Activated naive CD4-positive, alpha-beta T cell treated with anti-CD3 and anti-CD28 coated beads, Interleukin-2, amount 10 ng/mL, durations not matched to agents 7 days and 5 days (primary cell): ENCODE measurements at regions not wholly inside any gene's neighbourhood (a gene's known extent, or its start where the extent isn't known, plus 50 kb on each side); places are given as distances from the start of the nearest gene placed in this dataset.
"Not testable (repeated sequence)": the region's sequence is repeated elsewhere in the genome, so short reads cannot be mapped to it uniquely, and the experiment has no call there.

ENCODE experiments used
- CTCF ChIA-PET: fragments of 350-600 bp; sonication (Branson Sonifier 250); formaldehyde crosslinking; loops from one replicate; lab custom pipeline; 2021; ENCODE audit warnings: antibody characterized with exemption; lab: Charles Lee
- DNase-seq: peaks from one replicate; pipeline ENCODE4 v3.0.0-alpha.2; 2020
- H3K27ac Mint-ChIP-seq: one replicate; pipeline ENCODE4 v1.8.0; 2021; ENCODE audit warnings: mild to moderate bottlenecking, moderate library complexity, mixed read lengths
- H3K27me3 Mint-ChIP-seq: one replicate; pipeline ENCODE4 v1.8.0; 2021; ENCODE audit warnings: mild to moderate bottlenecking, mixed read lengths
- H3K36me3 Mint-ChIP-seq: one replicate; pipeline ENCODE4 v1.8.0; 2021; ENCODE audit warnings: mixed read lengths
- H3K4me1 Mint-ChIP-seq: one replicate; pipeline ENCODE4 v1.8.0; 2021; ENCODE audit warnings: mixed read lengths
- H3K4me3 Mint-ChIP-seq: one replicate; pipeline ENCODE4 v1.8.0; 2021; ENCODE audit warnings: mild to moderate bottlenecking, moderate library complexity, mixed read lengths
- H3K9me3 Mint-ChIP-seq: one replicate; pipeline ENCODE4 v1.8.0; 2021; ENCODE audit warnings: mixed read lengths

GRCh38 chr4:20019310-20020015, 232.2 kb upstream of the SLIT2 start:
- no peaks in the 10 kb centered on the region for H3K36me3 Mint-ChIP-seq
- no peak overlapping the region for H3K27ac Mint-ChIP-seq
- peaks cover 2% of the 10 kb centered on the region for H3K9me3 Mint-ChIP-seq
- H3K4me1 Mint-ChIP-seq: no peaks in the 10 kb centered on the region
- CTCF ChIA-PET: no interaction called here
- no peak for DNase-seq
- H3K4me3 Mint-ChIP-seq: no peak overlapping the region
- no peaks in the 10 kb centered on the region for H3K27me3 Mint-ChIP-seq

- Mint-ChIP-seq H3K27me3 (no peaks in the 10 kb centered on the region), H3K9me3 (peaks cover 3% of the 10 kb centered on the region), H3K4me1 (no peaks in the 10 kb centered on the region), H3K36me3 (no peaks in the 10 kb centered on the region), H3K4me3 (no peak overlapping the region), H3K27ac (no peak overlapping the region)
- no peak for DNase-seq
- CTCF ChIA-PET: no interaction called here
Measured at GRCh38 chr4:20017777-20018115, 234.0 kb upstream of the SLIT2 start.

GRCh38 chr4:20017070-20017776, 234.5 kb upstream of the SLIT2 start:
- Mint-ChIP-seq H3K27me3 (no peaks in the 10 kb centered on the region), H3K36me3 (no peaks in the 10 kb centered on the region), H3K4me1 (no peaks in the 10 kb centered on the region), H3K4me3 (no peak overlapping the region), H3K27ac (no peak overlapping the region), H3K9me3 (peaks cover 3% of the 10 kb centered on the region)
- CTCF ChIA-PET: no interaction called here
- no peak for DNase-seq

GRCh38 chr4:20015636-20016224, 236.0 kb upstream of the SLIT2 start:
- Mint-ChIP-seq H3K27ac (no peak overlapping the region), H3K27me3 (no peaks in the 10 kb centered on the region), H3K9me3 (peaks cover 3% of the 10 kb centered on the region), H3K4me3 (no peak overlapping the region), H3K36me3 (no peaks in the 10 kb centered on the region), H3K4me1 (no peaks in the 10 kb centered on the region)
- CTCF ChIA-PET: no interaction called here
- DNase-seq: no peak

- DNase-seq, H3K27me3 Mint-ChIP-seq, H3K4me3 Mint-ChIP-seq, H3K27ac Mint-ChIP-seq, H3K4me1 Mint-ChIP-seq, CTCF ChIA-PET, H3K36me3 Mint-ChIP-seq, H3K9me3 Mint-ChIP-seq: not testable (repeated sequence)
Measured at GRCh38 chr4:20003836-20004558, 247.7 kb upstream of the SLIT2 start.

- CTCF ChIA-PET: no interaction called here
- H3K9me3 Mint-ChIP-seq: peaks cover 1% of the 10 kb centered on the region
Measured at GRCh38 chr4:19999775-20000414, 251.8 kb upstream of the SLIT2 start.

GRCh38 chr4:19999276-19999675, 252.4 kb upstream of the SLIT2 start:
- H3K27ac Mint-ChIP-seq: no peak overlapping the region
- no peak for DNase-seq
- no peak overlapping the region for H3K4me3 Mint-ChIP-seq
- H3K4me1 Mint-ChIP-seq: no peaks in the 10 kb centered on the region
- H3K27me3 Mint-ChIP-seq: no peaks in the 10 kb centered on the region
- H3K9me3 Mint-ChIP-seq: peaks cover 1% of the 10 kb centered on the region
- no peaks in the 10 kb centered on the region for H3K36me3 Mint-ChIP-seq
- CTCF ChIA-PET: no interaction called here

More at GRCh38 chr4:19999775-20000414, 251.8 kb upstream of the SLIT2 start:
- Mint-ChIP-seq H3K4me1 (no peaks in the 10 kb centered on the region), H3K27ac (no peak overlapping the region), H3K27me3 (no peaks in the 10 kb centered on the region), H3K4me3 (no peak overlapping the region), H3K36me3 (no peaks in the 10 kb centered on the region)
- DNase-seq: no peak

- CTCF ChIA-PET: no interaction called here
- no peak for DNase-seq
- Mint-ChIP-seq H3K27me3 (no peaks in the 10 kb centered on the region), H3K4me3 (no peak overlapping the region), H3K4me1 (no peaks in the 10 kb centered on the region), H3K27ac (no peak overlapping the region), H3K36me3 (no peaks in the 10 kb centered on the region), H3K9me3 (no peaks in the 10 kb centered on the region)
Measured at GRCh38 chr4:19993242-19993641, 258.5 kb upstream of the SLIT2 start.

GRCh38 chr4:19992471-19993093, 259.1 kb upstream of the SLIT2 start:
- H3K9me3 Mint-ChIP-seq: peaks cover 3% of the 10 kb centered on the region
- no peak for DNase-seq
- H3K4me3 Mint-ChIP-seq: no peak overlapping the region
- no peaks in the 10 kb centered on the region for H3K4me1 Mint-ChIP-seq
- H3K27me3 Mint-ChIP-seq: no peaks in the 10 kb centered on the region
- no peaks in the 10 kb centered on the region for H3K36me3 Mint-ChIP-seq
- no peak overlapping the region for H3K27ac Mint-ChIP-seq
- CTCF ChIA-PET: no interaction called here

- Mint-ChIP-seq H3K4me3 (no peak overlapping the region), H3K9me3 (peaks cover 5% of the 10 kb centered on the region), H3K4me1 (no peaks in the 10 kb centered on the region), H3K36me3 (no peaks in the 10 kb centered on the region), H3K27me3 (no peaks in the 10 kb centered on the region), H3K27ac (no peak overlapping the region)
- DNase-seq: no peak
- CTCF ChIA-PET: no interaction called here
Measured at GRCh38 chr4:19987746-19988145, 264.0 kb upstream of the SLIT2 start.

- Mint-ChIP-seq H3K27ac (no peak overlapping the region), H3K4me1 (no peaks in the 10 kb centered on the region), H3K27me3 (no peaks in the 10 kb centered on the region), H3K4me3 (no peak overlapping the region), H3K9me3 (peaks cover 12% of the 10 kb centered on the region), H3K36me3 (no peaks in the 10 kb centered on the region)
- CTCF ChIA-PET: no interaction called here
- DNase-seq: no peak
Measured at GRCh38 chr4:19983072-19983471, 268.6 kb upstream of the SLIT2 start.

- H3K27me3 Mint-ChIP-seq: no peaks in the 10 kb centered on the region
- CTCF ChIA-PET: no interaction called here
- no peak overlapping the region for H3K4me3 Mint-ChIP-seq
- H3K4me1 Mint-ChIP-seq: no peaks in the 10 kb centered on the region
- peaks cover 12% of the 10 kb centered on the region for H3K9me3 Mint-ChIP-seq
- H3K36me3 Mint-ChIP-seq: no peaks in the 10 kb centered on the region
- H3K27ac Mint-ChIP-seq: no peak overlapping the region
- DNase-seq: no peak
Measured at GRCh38 chr4:19982556-19982955, 269.1 kb upstream of the SLIT2 start.

GRCh38 chr4:19971829-19972228, 279.9 kb upstream of the SLIT2 start:
- CTCF ChIA-PET: no interaction called here
- Mint-ChIP-seq H3K27ac (no peak overlapping the region), H3K9me3 (peaks cover 16% of the 10 kb centered on the region), H3K4me3 (no peak overlapping the region), H3K36me3 (no peaks in the 10 kb centered on the region), H3K27me3 (no peaks in the 10 kb centered on the region), H3K4me1 (no peaks in the 10 kb centered on the region)
- no peak for DNase-seq

GRCh38 chr4:19969492-19969891, 282.2 kb upstream of the SLIT2 start:
- H3K27me3 Mint-ChIP-seq: no peaks in the 10 kb centered on the region
- H3K4me1 Mint-ChIP-seq: no peaks in the 10 kb centered on the region
- DNase-seq: no peak
- H3K27ac Mint-ChIP-seq: no peak overlapping the region
- H3K9me3 Mint-ChIP-seq: peaks cover 8% of the 10 kb centered on the region
- CTCF ChIA-PET: no interaction called here
- no peak overlapping the region for H3K4me3 Mint-ChIP-seq
- H3K36me3 Mint-ChIP-seq: no peaks in the 10 kb centered on the region
